GM20000 (cell line): ENCODE measurements at regions not wholly inside any gene's neighbourhood (a gene's known extent, or its start where the extent isn't known, plus 50 kb on each side); places are given as distances from the start of the nearest gene placed in this dataset.

Source experiments
- DNase-seq: peaks from one replicate; pipeline ENCODE4 v3.0.0; 2012; ENCODE audit warnings: low spot score
- CTCF ChIP-seq: IDR thresholded peaks from 2 replicates; pipeline ENCODE4 v1.5.1; 2012; ENCODE audit warnings: mild to moderate bottlenecking, control low read depth; ENCODE audit errors: extremely low read depth, missing control alignments

GRCh38 chrX:20654596-20655106, 387.9 kb upstream of the RPS6KA3 start:
- no peak for DNase-seq
- TF ChIP-seq CTCF: no peak

GRCh38 chrX:20653070-20653469, 386.4 kb upstream of the RPS6KA3 start:
- no peak for DNase-seq

GRCh38 chrX:20641954-20642353, 375.2 kb upstream of the RPS6KA3 start:
- DNase-seq: no peak
- TF ChIP-seq CTCF: no peak

More at GRCh38 chrX:20653070-20653469, 386.4 kb upstream of the RPS6KA3 start:
- TF ChIP-seq CTCF: no peak

- no peak for TF ChIP-seq CTCF
- no peak for DNase-seq
Measured at GRCh38 chrX:20639115-20639514, 372.4 kb upstream of the RPS6KA3 start.

GRCh38 chrX:20637351-20637750, 370.6 kb upstream of the RPS6KA3 start:
- no peak for DNase-seq
- TF ChIP-seq CTCF: no peak

- no peak for DNase-seq
- no peak for TF ChIP-seq CTCF
Measured at GRCh38 chrX:20633451-20633850, 366.7 kb upstream of the RPS6KA3 start.

- DNase-seq: no peak
- no peak for TF ChIP-seq CTCF
Measured at GRCh38 chrX:20623448-20623847, 356.7 kb upstream of the RPS6KA3 start.

GRCh38 chrX:20620306-20620705, 353.6 kb upstream of the RPS6KA3 start:
- no peak for TF ChIP-seq CTCF
- DNase-seq: no peak
